CD1c-positive myeloid dendritic cell (primary cell): ENCODE measurements at regions not wholly inside any gene's neighbourhood (a gene's known extent, or its start where the extent isn't known, plus 50 kb on each side); places are given as distances from the start of the nearest gene placed in this dataset.
"Not testable (repeated sequence)": the region's sequence is repeated elsewhere in the genome, so short reads cannot be mapped to it uniquely, and the experiment has no call there.

Experiments
- DNase-seq: peaks from one replicate; pipeline ENCODE4 v3.0.0-alpha.2; 2016; ENCODE audit errors: extremely low spot score

DNA sequence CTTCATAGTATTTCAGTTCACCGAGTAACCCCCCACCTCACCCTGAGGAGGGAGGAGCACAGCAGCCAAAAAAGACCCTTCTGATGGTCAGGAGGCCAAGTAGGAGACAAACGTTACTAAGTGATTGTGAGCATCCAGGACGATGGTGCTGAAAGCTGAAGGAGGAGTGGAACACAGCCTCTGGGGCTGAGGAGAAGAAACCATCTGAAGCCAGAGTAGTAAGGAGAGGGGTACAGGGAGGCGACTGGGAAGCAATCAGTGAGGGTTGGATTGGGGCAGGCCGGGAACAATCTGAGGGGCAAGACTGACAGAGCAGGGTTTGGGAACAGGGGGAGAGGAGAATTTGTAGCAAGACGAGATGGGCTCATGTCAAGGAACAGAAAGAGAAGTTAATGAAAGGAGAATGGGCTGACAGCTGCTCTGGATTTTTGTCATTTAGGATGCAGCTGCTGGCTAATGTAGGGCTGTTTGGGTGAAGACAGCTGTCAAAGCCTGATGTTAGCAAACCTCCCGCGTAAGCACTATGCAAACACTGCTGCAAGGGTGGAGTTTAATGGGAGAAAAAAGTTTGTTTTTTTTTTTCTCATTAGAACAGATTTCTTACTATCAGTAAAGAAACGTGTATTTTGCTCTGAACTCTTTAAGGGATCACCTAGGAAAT is 622.2 kb downstream of the EDEM1 start:
- no peak for DNase-seq

DNA sequence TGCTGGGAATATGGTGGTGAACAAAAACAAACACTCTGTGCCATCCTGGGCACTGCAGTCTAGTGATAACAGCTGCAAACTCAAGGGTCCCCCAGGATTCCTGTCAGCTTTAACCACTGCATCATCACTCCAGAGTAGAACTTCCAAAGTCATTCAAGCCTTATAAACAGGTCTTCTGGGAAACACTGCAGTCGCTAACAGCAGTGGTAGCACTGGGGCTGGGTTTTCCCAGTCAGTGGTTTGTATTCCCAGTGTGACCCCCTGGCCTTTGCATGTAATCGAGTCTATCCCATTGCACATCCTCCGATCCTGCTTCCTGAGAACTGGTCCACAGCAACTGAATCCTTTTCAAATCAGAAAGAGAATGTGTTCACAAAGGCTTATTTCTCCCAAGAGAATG is 623.5 kb downstream of the EDEM1 start:
- DNase-seq: no peak

DNA sequence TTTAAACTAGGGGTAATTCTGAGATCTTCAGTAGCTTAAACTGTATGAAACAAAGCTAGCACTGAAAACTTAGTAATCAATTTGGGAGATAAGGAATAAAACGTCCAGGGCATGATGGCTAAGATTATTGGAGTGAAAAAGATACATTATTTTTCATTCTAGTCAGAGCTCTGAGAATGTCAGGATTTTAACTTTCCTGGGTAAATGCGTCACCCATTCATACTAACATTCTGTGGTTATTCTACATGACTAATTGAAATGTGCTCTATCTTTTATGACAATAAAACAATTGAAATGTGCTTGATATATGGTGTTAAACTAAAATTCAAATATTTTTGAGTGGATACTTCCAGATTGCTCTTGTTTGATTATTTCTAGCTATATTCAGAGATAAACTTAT is 626.0 kb downstream of the EDEM1 start:
- DNase-seq: no peak

DNA sequence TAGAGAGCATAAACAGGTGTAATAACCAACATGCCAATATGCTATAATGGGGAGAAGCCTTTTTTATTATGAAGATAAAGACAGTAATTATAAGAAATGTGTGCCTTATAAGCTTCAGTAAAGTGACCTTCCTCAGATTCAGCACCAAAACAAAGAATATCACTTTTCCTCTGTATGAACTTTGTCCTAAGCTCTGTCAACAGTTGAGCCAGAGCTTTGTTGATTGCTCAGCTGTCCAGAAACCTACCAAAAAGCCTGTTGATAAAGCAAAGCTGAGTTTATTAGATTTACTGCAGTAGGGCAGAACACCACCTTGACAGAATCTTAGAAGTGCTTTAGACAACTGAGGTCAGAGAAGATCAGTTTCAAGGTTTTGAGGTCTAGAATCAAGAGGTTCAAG is 635.3 kb downstream of the EDEM1 start:
- no peak for DNase-seq

DNA sequence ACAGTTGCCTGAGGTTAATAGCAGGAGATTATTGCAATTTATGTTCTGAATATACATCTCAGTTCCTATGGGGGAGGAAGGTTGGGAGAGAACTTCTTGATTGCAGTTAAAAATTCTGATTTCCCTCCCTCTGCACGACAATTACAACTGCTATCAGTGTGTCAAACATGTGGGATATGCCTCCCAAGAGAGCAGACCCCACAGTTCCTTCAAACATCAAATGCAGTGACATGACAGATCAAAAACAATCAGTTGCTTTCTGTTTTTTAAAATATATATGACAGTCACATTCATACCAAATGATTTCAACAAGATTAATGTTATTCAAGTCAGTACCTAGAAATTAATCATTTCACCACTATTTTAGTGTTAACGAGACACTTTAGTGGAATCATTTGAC is 639.0 kb downstream of the EDEM1 start:
- DNase-seq: no peak

DNA sequence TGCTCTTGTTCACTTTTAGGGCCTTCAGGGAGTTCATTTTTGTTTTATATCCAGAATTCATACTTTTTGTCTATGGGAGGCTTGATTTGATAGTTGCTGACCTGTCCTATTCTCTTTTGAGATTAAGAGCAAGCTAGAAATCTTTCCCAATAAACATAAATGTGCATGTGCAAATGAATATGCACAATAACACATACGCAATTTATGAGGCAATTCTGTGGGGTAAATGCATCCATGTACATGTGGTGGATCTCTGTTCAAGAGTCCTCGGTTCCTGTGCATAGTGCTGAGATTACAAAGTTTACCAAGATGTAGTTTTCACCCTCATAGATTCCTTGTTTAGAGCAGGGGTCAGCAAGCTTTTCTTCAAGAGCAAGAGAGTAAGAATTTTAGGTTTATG is 640.7 kb downstream of the EDEM1 start:
- DNase-seq: no peak

DNA sequence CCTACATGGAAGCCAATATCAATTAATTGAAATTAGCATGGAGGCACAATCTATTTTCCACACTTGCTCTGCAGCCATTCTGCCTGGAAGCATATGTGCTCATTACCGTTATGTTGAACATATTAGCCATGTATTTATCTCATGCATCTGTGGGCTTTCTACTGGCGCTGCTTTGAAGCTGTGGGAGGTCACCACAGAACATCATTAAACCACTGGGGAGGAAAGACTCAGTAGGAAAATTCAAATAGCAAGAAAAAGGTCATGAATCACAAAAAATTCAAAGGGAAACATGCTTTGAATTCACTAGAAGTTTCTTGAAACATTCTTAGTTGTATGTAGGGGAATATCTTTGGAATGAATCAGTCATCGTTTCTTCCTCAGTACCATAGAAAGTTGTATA is 652.5 kb downstream of the EDEM1 start:
- DNase-seq: no peak

DNA sequence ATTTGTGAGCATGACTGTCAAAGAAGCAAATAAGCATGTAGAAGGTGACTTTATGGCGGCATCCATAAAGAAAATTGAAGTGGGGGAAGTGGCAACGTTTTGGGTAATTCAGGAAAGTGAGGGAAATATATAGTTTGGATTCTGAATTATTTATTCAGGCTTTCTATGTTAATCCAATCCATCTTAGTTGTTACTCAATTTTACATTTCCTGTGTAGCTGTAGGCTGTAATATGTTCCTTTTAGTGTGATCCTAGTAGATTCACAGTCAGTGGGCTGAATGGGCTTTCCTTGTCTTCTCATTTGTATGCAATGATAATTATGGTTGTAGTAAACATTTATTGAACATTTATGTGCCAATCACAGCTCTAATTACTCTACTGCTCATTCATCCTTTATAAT is 654.1 kb downstream of the EDEM1 start:
- DNase-seq: no peak

DNA sequence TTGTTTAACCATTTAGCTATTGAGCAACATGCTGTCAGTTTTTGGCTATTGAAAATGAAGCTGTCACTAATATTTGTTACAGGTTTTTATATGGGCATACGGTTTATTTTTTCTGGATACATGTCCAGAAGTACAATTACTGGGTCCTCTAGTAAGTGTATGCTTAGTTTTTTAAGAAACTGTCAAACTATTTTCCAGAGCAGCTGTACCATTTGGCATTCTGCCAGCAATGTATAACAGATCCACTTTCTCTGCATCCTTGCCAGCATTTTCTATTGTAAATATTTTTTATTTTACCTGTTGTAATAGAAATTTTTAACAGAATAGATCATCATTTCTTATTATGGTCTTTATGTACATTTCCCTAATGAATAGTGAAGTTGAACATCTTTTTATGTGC is 658.8 kb downstream of the EDEM1 start:
- DNase-seq: no peak

DNA sequence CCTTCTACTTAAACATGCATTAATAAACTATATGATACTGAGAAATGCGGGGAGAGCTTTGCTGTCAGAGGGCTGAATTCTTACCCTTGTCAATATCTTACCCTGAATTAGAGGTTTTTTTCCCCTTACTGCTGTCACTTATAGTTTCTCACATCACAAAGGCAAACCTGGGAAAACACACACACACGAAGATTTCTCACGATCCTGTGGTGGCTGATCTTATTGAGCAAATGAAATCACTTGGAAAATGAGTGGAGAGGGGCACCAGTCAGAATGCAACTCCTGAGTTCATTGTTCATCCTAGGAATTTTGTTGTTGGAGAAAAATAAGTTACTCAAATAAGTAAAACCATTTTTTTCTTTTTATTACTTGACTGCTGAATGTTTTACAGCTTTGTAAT is 673.6 kb downstream of the EDEM1 start:
- no peak for DNase-seq

DNA sequence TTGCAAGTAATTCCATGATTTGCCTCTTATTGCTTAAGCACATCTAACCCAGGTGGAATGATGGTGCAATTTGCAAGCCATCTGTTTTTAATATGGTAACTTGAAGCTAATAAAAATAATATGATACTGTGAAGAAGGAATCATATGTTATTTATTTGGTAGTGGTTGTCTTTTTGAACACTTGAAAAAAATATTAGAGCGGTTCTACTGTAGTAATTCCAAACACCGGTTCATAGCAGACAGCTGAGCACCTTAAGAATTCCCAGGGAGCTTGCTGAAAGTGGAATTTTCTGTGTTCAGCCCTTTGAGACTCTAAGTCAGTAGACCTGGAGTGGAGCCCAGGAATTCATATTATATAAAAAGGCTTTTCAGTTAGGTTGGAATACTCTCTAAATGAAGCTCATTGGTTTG is 687.4 kb downstream of the EDEM1 start:
- DNase-seq: no peak

DNA sequence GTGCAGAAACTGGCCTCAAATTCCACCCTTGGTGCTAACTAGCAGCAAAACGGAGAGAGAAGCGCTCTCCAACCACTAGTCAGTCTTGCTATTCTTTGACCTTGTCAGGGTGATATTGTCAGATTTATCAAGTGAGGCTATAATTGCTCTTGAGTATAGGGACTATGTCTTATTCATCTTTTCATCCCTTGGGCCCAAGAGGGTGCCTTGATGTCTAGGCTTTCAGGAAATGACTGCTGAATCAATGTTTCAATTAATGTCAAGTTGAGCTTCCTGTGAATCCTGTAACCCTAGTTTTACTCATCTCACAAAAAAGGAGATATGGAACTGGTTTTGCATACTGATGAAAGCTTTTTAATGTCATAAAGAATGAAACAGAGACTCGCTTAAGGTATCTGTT is 701.3 kb downstream of the EDEM1 start:
- no peak for DNase-seq

DNA sequence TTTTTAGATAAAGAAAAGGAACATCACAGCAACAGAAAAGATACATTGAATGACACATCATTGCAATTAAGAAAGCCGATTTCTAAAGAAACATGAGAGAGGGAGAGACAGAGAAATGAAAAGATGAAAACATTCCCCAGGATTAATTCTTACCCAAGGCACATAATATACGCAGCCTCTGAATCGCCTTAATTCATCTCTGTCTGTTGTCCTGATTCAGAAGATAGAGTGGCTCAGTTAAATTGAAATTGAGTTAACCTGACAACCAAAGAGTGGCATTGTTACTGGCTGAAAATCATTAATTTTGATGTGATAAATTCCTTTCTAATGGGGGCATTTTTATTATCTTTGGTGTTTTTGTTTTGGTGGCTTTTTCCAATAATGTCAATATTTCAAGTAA is 701.9 kb downstream of the EDEM1 start:
- no peak for DNase-seq

DNA sequence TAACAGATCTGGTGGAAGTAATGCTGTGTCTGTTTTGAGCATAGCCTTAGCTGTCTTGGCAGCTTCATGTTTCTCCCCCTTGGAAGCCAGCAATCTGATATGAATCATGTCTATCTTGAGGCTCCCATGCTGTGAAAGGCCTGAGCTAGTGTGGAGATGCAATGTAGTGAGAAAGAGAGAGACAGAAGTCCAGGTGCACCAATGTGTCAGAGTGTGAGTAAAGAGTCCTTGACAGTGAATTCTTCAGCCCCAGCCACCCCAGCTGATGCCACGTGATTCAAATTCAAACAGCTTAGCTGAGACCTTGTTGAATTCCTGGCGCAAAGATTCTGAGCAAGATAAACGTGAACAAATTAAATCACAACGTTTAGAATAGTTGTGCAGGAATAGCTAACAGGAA is 704.2 kb downstream of the EDEM1 start:
- no peak for DNase-seq

DNA sequence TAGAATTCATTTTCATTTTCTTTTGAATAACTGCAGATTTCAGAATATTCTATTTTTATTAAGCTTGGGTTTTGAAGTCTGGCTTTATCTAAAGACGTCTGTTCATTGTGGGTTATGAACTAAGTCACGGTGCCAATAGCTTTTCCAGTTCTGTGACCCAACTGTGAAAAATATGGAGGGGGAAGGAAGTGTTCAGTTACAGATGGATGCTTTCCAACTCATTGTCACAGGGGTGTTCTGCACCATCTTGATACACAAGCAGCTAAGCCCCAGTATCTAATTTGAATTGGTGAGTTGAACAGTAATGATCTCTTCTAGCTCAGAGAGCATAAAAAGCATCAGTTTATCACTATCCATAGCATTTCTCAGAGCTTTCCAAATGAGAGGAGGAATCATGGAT is 710.6 kb downstream of the EDEM1 start:
- no peak for DNase-seq

DNA sequence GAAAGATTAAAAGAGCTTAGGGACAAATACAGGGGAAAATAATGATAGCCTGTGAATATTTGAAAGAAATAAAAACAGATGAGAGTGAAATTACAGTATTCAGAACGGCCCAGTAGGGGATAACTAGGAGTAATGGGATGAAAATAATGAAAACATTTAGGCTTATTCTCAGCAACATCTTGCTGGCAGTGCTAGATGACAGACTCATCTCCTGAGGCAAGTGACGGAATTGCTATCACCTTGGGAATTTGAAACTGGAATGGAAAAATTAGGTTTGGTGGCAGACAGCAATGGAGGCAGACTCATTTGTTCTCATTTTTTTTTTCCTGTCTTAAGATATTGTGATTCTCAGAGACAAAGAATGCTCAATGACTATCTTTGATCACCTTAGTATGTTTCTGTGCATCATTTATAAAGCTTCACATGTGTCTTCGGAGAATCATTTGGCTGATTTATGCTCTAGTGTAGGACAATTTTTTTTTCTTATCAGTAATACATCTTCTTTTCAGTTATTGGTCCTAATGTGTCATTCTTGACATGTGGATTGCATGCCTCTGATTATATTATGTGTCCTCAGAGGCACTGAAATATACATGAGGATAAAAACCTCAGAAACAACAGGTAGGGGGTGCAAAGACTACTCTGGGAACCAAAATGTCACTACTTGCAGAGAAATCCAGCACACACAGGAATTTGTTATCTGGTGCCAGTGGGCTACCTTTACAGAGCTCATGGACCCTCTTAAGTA is 711.7 kb downstream of the EDEM1 start:
- DNase-seq: no peak

DNA sequence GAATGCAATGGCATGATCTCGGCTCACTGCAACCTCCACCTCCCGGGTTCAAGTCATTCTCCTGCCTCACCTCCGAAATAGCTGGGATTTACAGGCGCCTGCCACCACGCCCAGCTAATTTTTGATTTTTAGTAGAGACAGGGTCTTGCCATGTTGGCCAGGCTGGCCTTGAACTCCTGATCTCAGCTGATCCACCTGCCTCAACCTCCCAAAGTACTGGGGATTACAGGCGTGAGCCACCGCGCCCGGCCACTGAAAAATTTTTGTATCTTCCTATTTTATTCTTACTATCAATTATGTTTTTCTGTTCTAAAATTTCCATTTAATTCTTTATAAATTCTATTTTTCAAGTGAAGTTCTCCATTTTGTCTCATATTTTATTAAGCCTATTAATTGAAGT is 730.4 kb downstream of the EDEM1 start:
- DNase-seq: no peak

DNA sequence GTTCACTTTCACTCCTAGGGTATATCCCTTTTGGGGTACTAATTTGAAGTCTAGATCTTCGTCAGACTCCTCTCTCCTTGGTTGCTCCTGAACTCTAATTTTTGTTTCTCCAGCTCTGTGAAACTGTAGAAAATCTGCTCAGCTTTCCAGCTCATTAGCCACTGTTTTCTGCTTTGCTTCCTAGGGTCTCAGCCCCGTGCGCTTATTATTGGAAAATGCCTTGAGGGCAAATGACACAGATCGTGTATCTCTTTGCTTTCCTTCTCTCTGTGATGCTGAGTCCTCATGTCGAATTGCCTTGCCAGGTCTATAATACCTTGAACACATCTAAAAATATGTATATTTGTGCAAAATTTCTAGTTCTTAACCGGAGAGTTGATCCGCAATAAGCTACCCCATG is 731.1 kb downstream of the EDEM1 start:
- DNase-seq: no peak

DNA sequence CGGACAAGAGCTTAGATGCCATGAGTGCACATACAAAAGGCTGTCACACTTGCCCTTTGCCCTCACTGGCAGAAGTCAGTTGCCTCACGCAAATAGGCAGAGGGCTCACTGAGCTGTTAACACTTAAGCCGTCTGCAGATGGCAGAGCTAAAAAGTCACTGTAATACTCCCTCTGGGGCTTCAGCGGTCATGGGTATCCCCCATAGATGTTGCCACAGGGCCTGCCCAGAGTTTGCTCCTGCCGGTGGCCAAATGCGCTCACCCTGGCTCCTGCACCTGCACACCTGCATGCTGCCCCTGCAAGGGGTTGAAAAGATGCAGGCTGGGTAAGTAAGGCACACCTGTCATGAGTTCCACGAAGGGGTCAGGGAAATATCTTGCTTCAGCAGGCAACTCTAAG is 741.5 kb downstream of the EDEM1 start:
- no peak for DNase-seq

DNA sequence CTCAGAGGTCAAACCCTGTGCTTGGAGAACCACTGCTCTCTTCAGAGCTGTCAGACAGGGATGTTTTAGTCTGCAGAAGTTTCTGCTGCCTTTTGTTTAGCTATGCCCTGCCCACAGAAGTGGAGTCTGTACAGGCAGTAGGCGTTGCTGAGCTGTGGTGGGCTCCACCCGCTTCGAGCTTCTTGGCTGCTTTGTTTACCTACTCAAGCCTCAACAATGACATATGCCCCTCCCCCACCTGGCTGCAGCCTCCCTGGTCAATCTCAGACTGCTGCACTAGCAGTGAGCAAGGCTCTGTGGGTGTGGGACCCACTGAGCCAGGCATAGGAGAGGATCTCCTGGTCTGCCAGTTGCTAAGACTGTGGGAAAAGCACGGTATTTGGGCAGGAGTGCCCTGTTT is 756.6 kb downstream of the EDEM1 start:
- DNase-seq: not testable (repeated sequence)

DNA sequence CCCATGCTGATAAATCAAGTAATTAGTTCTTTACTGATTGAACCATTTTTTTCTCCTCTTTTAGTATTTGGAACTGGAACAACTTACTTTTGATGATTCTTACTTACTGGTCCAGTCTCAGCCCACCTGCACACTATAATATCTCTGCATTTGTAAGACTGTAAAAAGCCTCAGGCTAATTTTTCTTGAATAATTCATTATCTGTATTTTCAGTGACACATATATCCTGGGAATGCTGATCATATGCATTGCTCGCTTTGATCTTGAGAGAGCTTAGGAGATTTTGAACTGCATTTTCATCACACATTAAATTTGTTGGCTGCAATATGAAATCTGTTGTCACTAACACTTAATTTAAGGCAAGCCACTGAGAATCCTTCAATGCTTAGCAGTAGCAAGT is 760.6 kb downstream of the EDEM1 start:
- no peak for DNase-seq

DNA sequence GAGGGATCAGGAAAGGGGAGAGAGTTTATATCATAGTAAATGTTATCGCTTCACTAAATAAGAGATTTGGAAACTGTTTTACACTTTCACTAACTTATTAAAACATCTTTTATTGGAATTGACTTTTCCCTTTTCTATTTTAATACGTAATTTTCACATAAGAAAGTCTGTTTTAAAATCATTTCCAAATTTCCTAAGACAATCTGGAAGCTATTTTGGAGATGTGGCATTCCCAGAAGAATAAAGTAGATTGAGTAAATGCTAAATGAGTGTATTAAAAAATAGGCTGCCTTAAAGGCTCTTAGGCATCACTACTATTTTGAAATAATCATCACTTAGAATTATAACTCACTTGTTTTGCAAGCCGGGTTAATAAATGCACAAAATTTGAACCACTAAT is 763.5 kb downstream of the EDEM1 start:
- no peak for DNase-seq

DNA sequence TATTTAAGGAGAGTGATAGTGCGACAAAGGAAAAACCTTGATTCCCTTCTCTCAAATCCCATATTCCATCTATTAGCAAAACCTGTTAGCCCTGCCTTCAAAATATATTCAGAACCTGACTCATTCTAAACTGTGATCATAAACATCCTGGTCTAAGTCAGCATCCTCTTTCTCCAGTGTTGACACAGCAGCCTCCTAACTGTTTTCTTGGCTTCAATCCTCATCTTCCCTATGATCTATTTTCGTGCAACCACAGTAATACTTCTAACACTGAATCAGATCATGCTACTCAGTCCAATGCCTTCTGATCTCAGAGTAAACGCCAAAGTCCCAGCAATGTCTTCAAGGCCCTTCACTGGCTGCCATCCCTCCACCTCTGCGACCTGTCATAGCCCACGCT is 785.1 kb downstream of the EDEM1 start:
- DNase-seq: peak; percentile 17
